Neural cell (in vitro differentiated cells): ENCODE measurements at regions not wholly inside any gene's neighbourhood (a gene's known extent, or its start where the extent isn't known, plus 50 kb on each side); places are given as distances from the start of the nearest gene placed in this dataset.
"Not testable (repeated sequence)": the region's sequence is repeated elsewhere in the genome, so short reads cannot be mapped to it uniquely, and the experiment has no call there.

Source experiments
- EZH2 ChIP-seq: fragments of 200-600, 300-800 bp; shearing (Covaris generic), sonication (generic); IDR thresholded peaks from 2 replicates; pipeline ENCODE4 v1.6.1; 2014; ENCODE audit warnings: antibody characterized with exemption, low read length, borderline replicate concordance, mild to moderate bottlenecking; ENCODE audit not compliant: insufficient read depth, poor library complexity, severe bottlenecking
- MXI1 ChIP-seq: fragments of 450-650 bp; conservative IDR thresholded peaks from 2 replicates; pipeline ENCODE4 v1.6.1; 2014; ENCODE audit warnings: antibody characterized with exemption, mild to moderate bottlenecking; ENCODE audit not compliant: poor library complexity, severe bottlenecking
- POLR2AphosphoS5 ChIP-seq: IDR thresholded peaks from 2 replicates; pipeline ENCODE4 v1.6.1; 2012
- RAD21 ChIP-seq: fragments of 450-650 bp; conservative IDR thresholded peaks from 2 replicates; pipeline ENCODE4 v1.6.1; 2014; ENCODE audit warnings: antibody characterized with exemption, mild to moderate bottlenecking, moderate library complexity
- TF ChIP-seq, protein P1 (sequence below): fragments of 450-650 bp; IDR thresholded peaks from 2 replicates; pipeline ENCODE4 v1.5.1; 2014; ENCODE audit warnings: antibody characterized with exemption, mild to moderate bottlenecking, moderate library complexity; ENCODE audit not compliant: poor library complexity, severe bottlenecking

DNA sequence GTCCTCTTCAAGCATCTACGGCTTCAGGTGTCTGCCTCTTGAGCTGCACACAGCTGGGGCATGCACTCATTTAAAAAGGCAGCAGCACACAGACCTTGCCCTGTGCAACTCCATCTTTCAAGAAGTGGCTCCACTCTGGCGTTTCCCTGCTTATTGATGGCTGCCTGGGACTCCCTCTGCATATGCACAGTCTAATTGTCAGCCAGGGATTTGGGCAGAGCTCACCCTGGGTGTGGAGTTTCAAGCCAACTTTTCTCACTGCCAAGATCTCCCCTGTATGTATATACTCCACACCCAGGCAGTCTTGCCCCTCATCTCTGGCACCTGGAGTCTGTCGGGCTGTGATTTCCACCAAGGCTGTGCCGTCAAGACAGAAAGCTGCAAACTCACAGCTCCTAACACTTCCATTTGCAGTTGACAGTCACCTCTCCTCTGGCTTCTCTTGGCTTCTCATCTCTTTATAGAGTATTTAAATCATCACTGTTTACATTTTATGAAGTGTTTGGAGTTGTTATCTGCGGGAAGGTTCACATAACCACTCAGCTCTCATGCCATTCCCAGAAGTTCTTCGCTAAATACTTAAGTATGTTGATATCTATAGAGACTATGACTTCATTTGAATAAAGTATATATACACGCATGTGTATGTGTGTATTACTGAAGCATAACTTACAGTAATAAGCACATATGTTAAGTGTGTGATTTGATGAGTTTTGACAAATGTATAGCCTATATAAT is 130.5 kb upstream of the ZNF469 start:
- TF ChIP-seq, protein P1, sequence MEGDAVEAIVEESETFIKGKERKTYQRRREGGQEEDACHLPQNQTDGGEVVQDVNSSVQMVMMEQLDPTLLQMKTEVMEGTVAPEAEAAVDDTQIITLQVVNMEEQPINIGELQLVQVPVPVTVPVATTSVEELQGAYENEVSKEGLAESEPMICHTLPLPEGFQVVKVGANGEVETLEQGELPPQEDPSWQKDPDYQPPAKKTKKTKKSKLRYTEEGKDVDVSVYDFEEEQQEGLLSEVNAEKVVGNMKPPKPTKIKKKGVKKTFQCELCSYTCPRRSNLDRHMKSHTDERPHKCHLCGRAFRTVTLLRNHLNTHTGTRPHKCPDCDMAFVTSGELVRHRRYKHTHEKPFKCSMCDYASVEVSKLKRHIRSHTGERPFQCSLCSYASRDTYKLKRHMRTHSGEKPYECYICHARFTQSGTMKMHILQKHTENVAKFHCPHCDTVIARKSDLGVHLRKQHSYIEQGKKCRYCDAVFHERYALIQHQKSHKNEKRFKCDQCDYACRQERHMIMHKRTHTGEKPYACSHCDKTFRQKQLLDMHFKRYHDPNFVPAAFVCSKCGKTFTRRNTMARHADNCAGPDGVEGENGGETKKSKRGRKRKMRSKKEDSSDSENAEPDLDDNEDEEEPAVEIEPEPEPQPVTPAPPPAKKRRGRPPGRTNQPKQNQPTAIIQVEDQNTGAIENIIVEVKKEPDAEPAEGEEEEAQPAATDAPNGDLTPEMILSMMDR = not testable (repeated sequence)
- not testable (repeated sequence) for TF ChIP-seq POLR2AphosphoS5, EZH2, RAD21, MXI1
